ENCODE measurements at regions not wholly inside any gene's neighbourhood (a gene's known extent, or its start where the extent isn't known, plus 50 kb on each side); places are given as distances from the start of the nearest gene placed in this dataset.

- no peaks in the 10 kb centered on the region for H3K4me1 Mint-ChIP-seq
- DNase-seq (no peak), ATAC-seq (no peak)
- H3K9me3 Mint-ChIP-seq, result no peaks in the 10 kb centered on the region
- no peaks in the 10 kb centered on the region for H3K36me3 Mint-ChIP-seq
- intact Hi-C loops (cut with micrococcal nuclease), result no loop called here
- no peak overlapping the region for H3K27ac Mint-ChIP-seq
- Histone ChIP-seq H3K36me3 (ENCODE audit: control insufficient read depth, insufficient read depth, low read length) (no peaks in the 10 kb centered on the region), H3K4me3 (ENCODE audit: low read length) (no peak overlapping the region), H3K9me3 (ENCODE audit: control insufficient read depth, insufficient read depth, low read length) (no peaks in the 10 kb centered on the region), H3K27ac (ENCODE audit: low read length) (no peak overlapping the region), H3K27me3 (ENCODE audit: control insufficient read depth, insufficient read depth, low read length) (no peaks in the 10 kb centered on the region), H3K4me1 (ENCODE audit: control insufficient read depth, insufficient read depth, low read length) (no peaks in the 10 kb centered on the region)
- 91% methylated on average over 4 of the region's 5 CpGs for WGBS (ENCODE audit: insufficient coverage)
- H3K27me3 Mint-ChIP-seq (ENCODE audit: low read depth in 2 of 2), result no peaks in the 10 kb centered on the region
- TF ChIP-seq CTCF (IDR thresholded peaks at IDR 0.05), result no peak
- no peak overlapping the region for H3K4me3 Mint-ChIP-seq
Observed at GRCh38 chr9:73689051-73689870, 537.6 kb downstream of the ANXA1 start.

- no peaks in the 10 kb centered on the region for H3K36me3 ChIP-seq (ENCODE audit: control insufficient read depth, insufficient read depth, low read length)
- no peaks in the 10 kb centered on the region for H3K9me3 ChIP-seq (ENCODE audit: control insufficient read depth, insufficient read depth, low read length)
- Mint-ChIP-seq H3K27ac (no peak overlapping the region), H3K4me3 (no peak overlapping the region), H3K36me3 (no peaks in the 10 kb centered on the region), H3K27me3 (ENCODE audit: low read depth in 2 of 2) (peaks cover 0 to 4% of the 10 kb centered on the region in 2 donors), H3K9me3 (peaks cover 3 to 5% of the 10 kb centered on the region in 2 donors), H3K4me1 (no peaks in the 10 kb centered on the region)
- H3K4me3 ChIP-seq (ENCODE audit: low read length), result no peak overlapping the region
- intact Hi-C loops (cut with micrococcal nuclease), result no loop called here
- no peaks in the 10 kb centered on the region for H3K27me3 ChIP-seq (ENCODE audit: control insufficient read depth, insufficient read depth, low read length)
- no CpG with 5 or more reads among the region's 1 CpG for WGBS (ENCODE audit: insufficient coverage)
- no peak for DNase-seq
- H3K27ac ChIP-seq (ENCODE audit: low read length), result no peak overlapping the region
- H3K4me1 ChIP-seq (ENCODE audit: control insufficient read depth, insufficient read depth, low read length), result no peaks in the 10 kb centered on the region
- no peak for ATAC-seq
- TF ChIP-seq CTCF (IDR thresholded peaks at IDR 0.05), result no peak
Observed at GRCh38 chr9:73701415-73702057, 549.9 kb downstream of the ANXA1 start.

- H3K27me3 Mint-ChIP-seq (ENCODE audit: low read depth in 2 of 2), result no peaks in the 10 kb centered on the region
- Histone ChIP-seq H3K27me3 (ENCODE audit: control insufficient read depth, insufficient read depth, low read length) (no peaks in the 10 kb centered on the region), H3K4me1 (ENCODE audit: control insufficient read depth, insufficient read depth, low read length) (no peaks in the 10 kb centered on the region), H3K9me3 (ENCODE audit: control insufficient read depth, insufficient read depth, low read length) (no peaks in the 10 kb centered on the region), H3K27ac (ENCODE audit: low read length) (no peak overlapping the region), H3K36me3 (ENCODE audit: control insufficient read depth, insufficient read depth, low read length) (no peaks in the 10 kb centered on the region), H3K4me3 (ENCODE audit: low read length) (no peak overlapping the region)
- H3K27ac Mint-ChIP-seq, result no peak overlapping the region
- no CpG with 5 or more reads among the region's 1 CpG for WGBS (ENCODE audit: insufficient coverage)
- peaks cover 0 to 3% of the 10 kb centered on the region in 2 donors for H3K9me3 Mint-ChIP-seq
- no peak for TF ChIP-seq CTCF (IDR thresholded peaks at IDR 0.05)
- intact Hi-C loops (cut with micrococcal nuclease), result no loop called here
- H3K4me3 Mint-ChIP-seq, result no peak overlapping the region
- H3K4me1 Mint-ChIP-seq, result no peaks in the 10 kb centered on the region
- DNase-seq (no peak), ATAC-seq (no peak)
- no peaks in the 10 kb centered on the region for H3K36me3 Mint-ChIP-seq
Observed at GRCh38 chr9:73714294-73714693, 562.6 kb downstream of the ANXA1 start.

Measured in natural killer cell (primary cell).